ENCODE measurements at regions not wholly inside any gene's neighbourhood (a gene's known extent, or its start where the extent isn't known, plus 50 kb on each side); places are given as distances from the start of the nearest gene placed in this dataset.

DNA sequence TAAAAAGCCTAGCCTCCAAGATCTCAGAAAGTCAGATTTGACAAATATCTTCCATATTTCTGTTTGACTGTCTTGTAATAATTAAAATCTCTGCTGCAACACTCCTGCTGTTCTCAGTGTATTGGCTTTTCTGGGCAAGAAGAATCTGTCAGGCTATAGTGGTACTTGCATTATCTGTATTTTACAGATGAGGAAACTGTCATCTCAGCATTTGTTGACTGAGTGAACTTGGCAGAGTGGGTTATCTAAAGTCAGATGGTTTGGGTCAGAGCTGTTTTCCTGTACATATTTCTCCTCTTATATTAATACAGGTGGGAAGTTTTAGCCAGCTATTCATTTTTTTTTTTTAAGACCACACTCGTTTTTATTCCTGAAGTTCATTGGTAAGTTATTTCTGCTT, 1378.2 kb upstream of the PCDH20 start:
- TF ChIP-seq, protein P1, sequence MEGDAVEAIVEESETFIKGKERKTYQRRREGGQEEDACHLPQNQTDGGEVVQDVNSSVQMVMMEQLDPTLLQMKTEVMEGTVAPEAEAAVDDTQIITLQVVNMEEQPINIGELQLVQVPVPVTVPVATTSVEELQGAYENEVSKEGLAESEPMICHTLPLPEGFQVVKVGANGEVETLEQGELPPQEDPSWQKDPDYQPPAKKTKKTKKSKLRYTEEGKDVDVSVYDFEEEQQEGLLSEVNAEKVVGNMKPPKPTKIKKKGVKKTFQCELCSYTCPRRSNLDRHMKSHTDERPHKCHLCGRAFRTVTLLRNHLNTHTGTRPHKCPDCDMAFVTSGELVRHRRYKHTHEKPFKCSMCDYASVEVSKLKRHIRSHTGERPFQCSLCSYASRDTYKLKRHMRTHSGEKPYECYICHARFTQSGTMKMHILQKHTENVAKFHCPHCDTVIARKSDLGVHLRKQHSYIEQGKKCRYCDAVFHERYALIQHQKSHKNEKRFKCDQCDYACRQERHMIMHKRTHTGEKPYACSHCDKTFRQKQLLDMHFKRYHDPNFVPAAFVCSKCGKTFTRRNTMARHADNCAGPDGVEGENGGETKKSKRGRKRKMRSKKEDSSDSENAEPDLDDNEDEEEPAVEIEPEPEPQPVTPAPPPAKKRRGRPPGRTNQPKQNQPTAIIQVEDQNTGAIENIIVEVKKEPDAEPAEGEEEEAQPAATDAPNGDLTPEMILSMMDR (IDR thresholded peaks at IDR 0.05; ENCODE audit: poor library complexity): no peak
- TF ChIP-seq EZH2phosphoT487 (IDR thresholded peaks at IDR 0.05; ENCODE audit: low read depth, severe bottlenecking, unreplicated experiment): no peak

All from hepatocyte (in vitro differentiated cells).